Endothelial cell of umbilical vein (primary cell): ENCODE measurements at regions not wholly inside any gene's neighbourhood (a gene's known extent, or its start where the extent isn't known, plus 50 kb on each side); places are given as distances from the start of the nearest gene placed in this dataset.
A peak's percentile ranks its signal among the peaks of the same experiment; 100 is the strongest.

ENCODE experiments used
- BruUV-seq: library from RNA; stranded (reverse); fragments of 400-500 nt; replicated peaks from 2 replicates; lab custom pipeline; 2021; lab: Mats Ljungman, UMichigan
- CTCF ChIA-PET: fragments of 300-600, 350-600 bp; sonication (Branson Sonifier 250); formaldehyde crosslinking; loops from one replicate; lab custom pipeline; 2021; ENCODE audit warnings: antibody characterized with exemption, inconsistent platforms; lab: Charles Lee
- POLR2A ChIA-PET: fragments of 300-600, 350-600 bp; sonication (Branson Sonifier 250); formaldehyde crosslinking; loops from one replicate; lab custom pipeline; 2021; ENCODE audit warnings: antibody characterized with exemption, inconsistent platforms; lab: Charles Lee
- DNase-seq: peaks from one replicate; pipeline ENCODE4 v3.0.0-alpha.2; 2011; ENCODE audit warnings: low read depth, low spot score
- FAIRE-seq: peaks from 2 replicates; lab custom pipeline; 2011; peaks lifted over from hg19 to GRCh38; lab: Jason Lieb, UNC
- H2AFZ ChIP-seq: 2 replicates; pipeline ENCODE4 v1.6.0; 2012; ENCODE audit warnings: low read depth, low read length, control low read depth, inconsistent platforms
- H3K27ac ChIP-seq: 2 replicates; pipeline ENCODE4 v1.5.1; 2011; ENCODE audit warnings: low read depth, mild to moderate bottlenecking, control low read depth, low read length, moderate library complexity; ENCODE audit not compliant: insufficient read depth
- H3K27me3 ChIP-seq, 2 experiments: 2 replicates each; pipeline versions ENCODE4 v1.6.0 to v1.6.1; 2011; ENCODE audit warnings: low read length in 2 of 2, mixed read lengths in 1 of 2; ENCODE audit not compliant: control insufficient read depth in 2 of 2, insufficient read depth in 2 of 2
- H3K36me3 ChIP-seq, 2 experiments: 2 replicates in 1 of 2; 3 replicates in 1 of 2; pipeline ENCODE4 v1.5.1; 2011; ENCODE audit warnings: low read length in 2 of 2, mild to moderate bottlenecking in 1 of 2, moderate library complexity in 1 of 2; ENCODE audit not compliant: control insufficient read depth in 2 of 2, insufficient read depth in 2 of 2; ENCODE audit errors: extremely low read depth in 1 of 2
- H3K4me1 ChIP-seq: 3 replicates; pipeline ENCODE4 v1.5.1; 2011; ENCODE audit warnings: mild to moderate bottlenecking, low read length; ENCODE audit not compliant: control insufficient read depth, insufficient read depth; ENCODE audit errors: extremely low read depth
- H3K4me2 ChIP-seq: 2 replicates; pipeline ENCODE4 v1.6.1; 2011; ENCODE audit warnings: low read length, control low read depth, mixed read lengths; ENCODE audit not compliant: insufficient read depth
- H3K4me3 ChIP-seq, 3 experiments: fragments of 200-600 bp in 1 of 3; sonication (generic), shearing (Covaris generic) in 1 of 3; replicated peaks in 1 of 3; 2 replicates each; pipeline ENCODE4 v1.5.1; 2011 to 2016; ENCODE audit warnings: control low read depth in 3 of 3, low read length in 3 of 3, mild to moderate bottlenecking in 2 of 3, inconsistent platforms in 1 of 3, low read depth in 1 of 3, moderate library complexity in 1 of 3; ENCODE audit not compliant: insufficient read depth in 1 of 3
- H3K79me2 ChIP-seq: 2 replicates; pipeline ENCODE4 v1.6.0; 2012; ENCODE audit warnings: low read length, inconsistent platforms; ENCODE audit not compliant: control insufficient read depth, insufficient read depth
- H3K9ac ChIP-seq: replicated peaks from 2 replicates; pipeline ENCODE3; 2011; ENCODE audit warnings: low read length, control low read depth; ENCODE audit not compliant: insufficient read depth; ENCODE audit errors: extremely low read depth
- H3K9me1 ChIP-seq: replicated peaks from 3 replicates; pipeline ENCODE4 v1.6.0; 2011; ENCODE audit warnings: mild to moderate bottlenecking, low read length; ENCODE audit not compliant: control insufficient read depth, insufficient read depth; ENCODE audit errors: extremely low read depth
- H3K9me3 ChIP-seq: replicated peaks from 2 replicates; pipeline ENCODE4 v1.5.1; 2012; ENCODE audit warnings: low read length, inconsistent platforms; ENCODE audit not compliant: control insufficient read depth, insufficient read depth
- H4K20me1 ChIP-seq: replicated peaks from 2 replicates; pipeline ENCODE3; 2011; ENCODE audit warnings: mild to moderate bottlenecking, low read length; ENCODE audit not compliant: control insufficient read depth, insufficient read depth; ENCODE audit errors: extremely low read depth
- EZH2 ChIP-seq: IDR thresholded peaks from 2 replicates; pipeline ENCODE4 v1.6.1; 2012; ENCODE audit warnings: borderline replicate concordance, low read depth, mild to moderate bottlenecking, moderate library complexity, low read length, inconsistent platforms; ENCODE audit not compliant: severe bottlenecking
- GATA2 ChIP-seq: IDR thresholded peaks from 2 replicates; pipeline ENCODE4 v1.7.0; 2011; ENCODE audit warnings: low read depth, mild to moderate bottlenecking, moderate library complexity, mixed read lengths, low read length; ENCODE audit not compliant: insufficient read length, insufficient read depth
- JUN ChIP-seq: IDR thresholded peaks from 2 replicates; pipeline ENCODE4 v1.6.1; 2011; ENCODE audit warnings: borderline replicate concordance, low read depth; ENCODE audit not compliant: insufficient read length, insufficient read depth
- MAX ChIP-seq: IDR thresholded peaks from 2 replicates; pipeline ENCODE4 v1.6.1; 2011; ENCODE audit not compliant: insufficient read depth, insufficient read length
- MYC ChIP-seq: IDR thresholded peaks from one replicate; pipeline ENCODE4 v1.6.1; 2011; ENCODE audit warnings: mild to moderate bottlenecking, low read depth, low read length
- POLR2AphosphoS5 ChIP-seq: IDR thresholded peaks from 2 replicates; pipeline ENCODE4 v1.6.1; 2012; ENCODE audit warnings: low read depth, mild to moderate bottlenecking, control low read depth, low read length, moderate library complexity; ENCODE audit not compliant: insufficient read depth
- dilution Hi-C: fragments of 300-500 bp; cut with MboI; formaldehyde crosslinking; loops from one replicate; pipeline ENCODE4 v1.15.0; 2019; ENCODE audit warnings: low sequenced_read_pairs; ENCODE audit not compliant: extremely low pct_ligation_motif_present
- intact Hi-C: fragments of 100-400 bp; cut with micrococcal nuclease; formaldehyde crosslinking; loops from one replicate; pipeline ENCODE4 v1.10.0; 2022

GRCh38 chr14:104267895-104268294 is 129.5 kb downstream of the KIF26A start:
- DNase-seq (no peak), FAIRE-seq (no peak)
- TF ChIP-seq EZH2 (no peak), GATA2 (no peak)
- Histone ChIP-seq H3K9me1 (no peaks in the 10 kb centered on the region), H3K36me3 (no peaks in the 10 kb centered on the region), H3K27ac (no peak overlapping the region), H3K79me2 (no peaks in the 10 kb centered on the region), H3K4me1 (peaks cover 3% of the 10 kb centered on the region), H3K4me3 (no peak overlapping the region), H3K9me3 (no peaks in the 10 kb centered on the region), H3K9ac (no peak overlapping the region), H3K27me3 (no peaks in the 10 kb centered on the region), H3K4me2 (peak overlapping the region; percentile 33), H4K20me1 (no peaks in the 10 kb centered on the region), H2AFZ (peak overlapping the region; percentile 10)
- ChIA-PET POLR2A (no interaction called here), CTCF (no interaction called here)
- no TSS peak for BruUV-seq
- dilution Hi-C loops (no loop called here), intact Hi-C loops (no loop called here)

GRCh38 chr14:104268295-104268694 is 129.9 kb downstream of the KIF26A start:
- Histone ChIP-seq H3K4me2 (peak overlapping the region; percentile 33), H3K9me3 (no peaks in the 10 kb centered on the region), H3K9ac (no peak overlapping the region), H4K20me1 (no peaks in the 10 kb centered on the region), H3K4me1 (peaks cover 3% of the 10 kb centered on the region), H3K27ac (no peak overlapping the region), H2AFZ (no peak overlapping the region), H3K27me3 (no peaks in the 10 kb centered on the region), H3K4me3 (no peak overlapping the region), H3K79me2 (no peaks in the 10 kb centered on the region), H3K36me3 (no peaks in the 10 kb centered on the region), H3K9me1 (no peaks in the 10 kb centered on the region)
- DNase-seq = no peak
- no TSS peak for BruUV-seq
- FAIRE-seq = no peak
- dilution Hi-C loops (no loop called here), intact Hi-C loops (no loop called here)
- TF ChIP-seq JUN = no peak
- TF ChIP-seq MAX = no peak
- no peak for TF ChIP-seq MYC
- TF ChIP-seq POLR2AphosphoS5 = no peak
- ChIA-PET POLR2A (no interaction called here), CTCF (no interaction called here)
